ENCODE measurements at regions not wholly inside any gene's neighbourhood (a gene's known extent, or its start where the extent isn't known, plus 50 kb on each side); places are given as distances from the start of the nearest gene placed in this dataset.

- TF ChIP-seq CTCF (IDR thresholded peaks at IDR 0.05), result no peak
- Histone ChIP-seq H3K4me1 (ENCODE audit: control insufficient read depth in 1 of 2, insufficient read depth in 1 of 2, low read depth in 1 of 2, low read length in 1 of 2) (no peaks in the 10 kb centered on the region), H3K4me3 (ENCODE audit: low read depth in 1 of 2, low read length in 1 of 2) (no peak overlapping the region), H3K36me3 (no peaks in the 10 kb centered on the region), H3K27ac (no peak overlapping the region), H3K9me3 (no peaks in the 10 kb centered on the region), H3K27me3 (no peaks in the 10 kb centered on the region)
Measured at GRCh38 chrX:102835504-102836146, 101.4 kb upstream of the RAB40AL start.

- H3K27me3 ChIP-seq, result no peaks in the 10 kb centered on the region
- H3K4me1 ChIP-seq (ENCODE audit: control insufficient read depth in 1 of 2, insufficient read depth in 1 of 2, low read depth in 1 of 2, low read length in 1 of 2), result no peaks in the 10 kb centered on the region
- no peak for TF ChIP-seq CTCF (IDR thresholded peaks at IDR 0.05)
- H3K9me3 ChIP-seq, result no peaks in the 10 kb centered on the region
- H3K27ac ChIP-seq, result no peak overlapping the region
- no peak overlapping the region for H3K4me3 ChIP-seq (ENCODE audit: low read depth in 1 of 2, low read length in 1 of 2)
- H3K36me3 ChIP-seq, result no peaks in the 10 kb centered on the region
Measured at GRCh38 chrX:102837847-102838246, 99.2 kb upstream of the RAB40AL start.

GRCh38 chrX:102840871-102841705 lies 96.0 kb upstream of the RAB40AL start:
- Histone ChIP-seq H3K9me3 (no peaks in the 10 kb centered on the region), H3K4me3 (ENCODE audit: low read depth in 1 of 2, low read length in 1 of 2) (no peak overlapping the region), H3K27me3 (no peaks in the 10 kb centered on the region), H3K27ac (no peak overlapping the region), H3K36me3 (no peaks in the 10 kb centered on the region), H3K4me1 (ENCODE audit: control insufficient read depth in 1 of 2, insufficient read depth in 1 of 2, low read depth in 1 of 2, low read length in 1 of 2) (no peaks in the 10 kb centered on the region)
- TF ChIP-seq CTCF (IDR thresholded peaks at IDR 0.05), result no peak

- Histone ChIP-seq H3K9me3 (no peaks in the 10 kb centered on the region), H3K27ac (no peak overlapping the region), H3K4me3 (ENCODE audit: low read depth in 1 of 2, low read length in 1 of 2) (no peak overlapping the region), H3K36me3 (no peaks in the 10 kb centered on the region), H3K4me1 (ENCODE audit: control insufficient read depth in 1 of 2, insufficient read depth in 1 of 2, low read depth in 1 of 2, low read length in 1 of 2) (no peaks in the 10 kb centered on the region), H3K27me3 (no peaks in the 10 kb centered on the region)
- no peak for TF ChIP-seq CTCF (IDR thresholded peaks at IDR 0.05)
Measured at GRCh38 chrX:102841706-102842003, 95.4 kb upstream of the RAB40AL start.

- H3K36me3 ChIP-seq, result no peaks in the 10 kb centered on the region
- H3K9me3 ChIP-seq, result no peaks in the 10 kb centered on the region
- H3K27me3 ChIP-seq, result no peaks in the 10 kb centered on the region
- no peak overlapping the region for H3K4me3 ChIP-seq (ENCODE audit: low read depth in 1 of 2, low read length in 1 of 2)
- no peaks in the 10 kb centered on the region for H3K4me1 ChIP-seq (ENCODE audit: control insufficient read depth in 1 of 2, insufficient read depth in 1 of 2, low read depth in 1 of 2, low read length in 1 of 2)
- H3K27ac ChIP-seq, result no peak overlapping the region
- no peak for TF ChIP-seq CTCF (IDR thresholded peaks at IDR 0.05)
Measured at GRCh38 chrX:102845020-102845419, 92.1 kb upstream of the RAB40AL start.

Measured in neutrophil (primary cell).